MM.1S (cell line): ENCODE measurements at regions not wholly inside any gene's neighbourhood (a gene's known extent, or its start where the extent isn't known, plus 50 kb on each side); places are given as distances from the start of the nearest gene placed in this dataset.

Source experiments
- DNase-seq: peaks from one replicate; pipeline ENCODE4 v3.0.0-alpha.2; 2015
- H2AFZ ChIP-seq: fragments of 300-600 bp; sonication (generic); 2 replicates; pipeline ENCODE4 v1.6.0; 2016; ENCODE audit warnings: antibody characterized with exemption, low read length
- H3F3A ChIP-seq: fragments of 300-600 bp; sonication (generic); 2 replicates; pipeline ENCODE4 v1.6.1; 2016; ENCODE audit warnings: mild to moderate bottlenecking, antibody characterized with exemption, low read length, moderate library complexity, mixed read lengths; ENCODE audit not compliant: insufficient read depth
- H3K27ac ChIP-seq: fragments of 300-600 bp; sonication (generic); 2 replicates; pipeline ENCODE4 v1.5.1; 2016; ENCODE audit warnings: mild to moderate bottlenecking, low read length
- H3K27me3 ChIP-seq: fragments of 300-600 bp; sonication (generic); replicated peaks from 2 replicates; pipeline ENCODE4 v1.6.0; 2016; ENCODE audit warnings: low read length; ENCODE audit not compliant: insufficient read depth
- H3K36me3 ChIP-seq: fragments of 300-600 bp; sonication (generic); replicated peaks from 2 replicates; pipeline ENCODE4 v1.6.1; 2016; ENCODE audit warnings: mild to moderate bottlenecking, low read length, mixed read lengths; ENCODE audit not compliant: insufficient read depth
- H3K4me1 ChIP-seq: fragments of 300-600 bp; sonication (generic); 2 replicates; pipeline ENCODE4 v1.6.1; 2016; ENCODE audit warnings: low read length, mixed read lengths
- H3K4me2 ChIP-seq: fragments of 300-600 bp; sonication (generic); 2 replicates; pipeline ENCODE4 v1.6.0; 2016; ENCODE audit warnings: low read depth, low read length
- H3K4me3 ChIP-seq: fragments of 300-600 bp; sonication (generic); 2 replicates; pipeline ENCODE4 v1.5.1; 2016; ENCODE audit warnings: low read length, mixed read lengths
- H3K79me2 ChIP-seq: fragments of 300-600 bp; sonication (generic); 2 replicates; pipeline ENCODE4 v1.6.1; 2016; ENCODE audit warnings: mixed run types, low read length, mixed read lengths
- H3K9ac ChIP-seq: fragments of 300-600 bp; sonication (generic); 2 replicates; pipeline ENCODE4 v1.6.1; 2016; ENCODE audit warnings: low read length, mixed read lengths
- H3K9me2 ChIP-seq: fragments of 300-600 bp; sonication (generic); replicated peaks from 2 replicates; pipeline ENCODE4 v1.6.1; 2016; ENCODE audit warnings: mild to moderate bottlenecking, low read length, mixed read lengths; ENCODE audit not compliant: insufficient read depth
- H3K9me3 ChIP-seq: fragments of 300-600 bp; sonication (generic); replicated peaks from 2 replicates; pipeline ENCODE4 v1.6.1; 2016; ENCODE audit warnings: mild to moderate bottlenecking, low read length, mixed read lengths; ENCODE audit not compliant: insufficient read depth
- H4K20me1 ChIP-seq: fragments of 300-600 bp; sonication (generic); 2 replicates; pipeline ENCODE4 v1.6.1; 2016; ENCODE audit warnings: mild to moderate bottlenecking, low read length, moderate library complexity, mixed read lengths; ENCODE audit not compliant: insufficient read depth
- CTCF ChIP-seq: fragments of 300-600 bp; sonication (generic); IDR thresholded peaks from 2 replicates; pipeline ENCODE4 v1.5.1; 2016; ENCODE audit warnings: antibody characterized with exemption, low read length, mixed read lengths
- EZH2 ChIP-seq: fragments of 300-600 bp; sonication (generic); optimal IDR thresholded peaks from 2 replicates; pipeline ENCODE3; 2017; ENCODE audit warnings: low read depth, mild to moderate bottlenecking, antibody characterized with exemption, low read length, mixed read lengths
- EZH2phosphoT487 ChIP-seq: fragments of 300-600 bp; sonication (generic); IDR thresholded peaks from 2 replicates; pipeline ENCODE4 v1.6.1; 2018; ENCODE audit warnings: antibody characterized with exemption, low read length

- TF ChIP-seq EZH2phosphoT487, result no peak
- TF ChIP-seq CTCF, result no peak
- no peak for TF ChIP-seq EZH2
- Histone ChIP-seq H3K4me2 (no peak overlapping the region), H3F3A (no peaks in the 10 kb centered on the region), H4K20me1 (no peaks in the 10 kb centered on the region), H3K9me2 (no peaks in the 10 kb centered on the region), H3K79me2 (no peaks in the 10 kb centered on the region), H3K36me3 (no peaks in the 10 kb centered on the region), H3K4me3 (no peak overlapping the region), H3K27ac (no peak overlapping the region), H2AFZ (no peak overlapping the region), H3K9me3 (no peaks in the 10 kb centered on the region), H3K9ac (no peak overlapping the region), H3K4me1 (no peaks in the 10 kb centered on the region), H3K27me3 (no peaks in the 10 kb centered on the region)
- no peak for DNase-seq
Measured at GRCh38 chr1:57719274-57719673, 295.4 kb upstream of the DAB1 start.

GRCh38 chr1:57713501-57713900 lies 289.6 kb upstream of the DAB1 start:
- H3K4me3 ChIP-seq, result no peak overlapping the region
- no peaks in the 10 kb centered on the region for H3K9me3 ChIP-seq
- no peak overlapping the region for H3K4me2 ChIP-seq
- H3K27ac ChIP-seq, result no peak overlapping the region
- no peaks in the 10 kb centered on the region for H3K9me2 ChIP-seq
- no peaks in the 10 kb centered on the region for H3K79me2 ChIP-seq
- H4K20me1 ChIP-seq, result no peaks in the 10 kb centered on the region
- TF ChIP-seq EZH2phosphoT487 (no peak), CTCF (no peak), EZH2 (no peak)
- H3K4me1 ChIP-seq, result no peaks in the 10 kb centered on the region
- H3K9ac ChIP-seq, result no peak overlapping the region
- no peaks in the 10 kb centered on the region for H3K27me3 ChIP-seq
- no peak for DNase-seq
- no peaks in the 10 kb centered on the region for H3F3A ChIP-seq
- no peak overlapping the region for H2AFZ ChIP-seq
- no peaks in the 10 kb centered on the region for H3K36me3 ChIP-seq

- H3K9me2 ChIP-seq, result no peaks in the 10 kb centered on the region
- H3K4me1 ChIP-seq, result no peaks in the 10 kb centered on the region
- no peak overlapping the region for H3K27ac ChIP-seq
- no peak overlapping the region for H2AFZ ChIP-seq
- H3K79me2 ChIP-seq, result no peaks in the 10 kb centered on the region
- no peaks in the 10 kb centered on the region for H3K9me3 ChIP-seq
- H3K36me3 ChIP-seq, result no peaks in the 10 kb centered on the region
- no peak overlapping the region for H3K4me2 ChIP-seq
- H3K27me3 ChIP-seq, result no peaks in the 10 kb centered on the region
- TF ChIP-seq CTCF (no peak), EZH2phosphoT487 (no peak)
- H3F3A ChIP-seq, result no peaks in the 10 kb centered on the region
- DNase-seq, result no peak
- no peak overlapping the region for H3K9ac ChIP-seq
- no peaks in the 10 kb centered on the region for H4K20me1 ChIP-seq
- no peak overlapping the region for H3K4me3 ChIP-seq
Measured at GRCh38 chr1:57712846-57713245, 289.0 kb upstream of the DAB1 start.

DNA sequence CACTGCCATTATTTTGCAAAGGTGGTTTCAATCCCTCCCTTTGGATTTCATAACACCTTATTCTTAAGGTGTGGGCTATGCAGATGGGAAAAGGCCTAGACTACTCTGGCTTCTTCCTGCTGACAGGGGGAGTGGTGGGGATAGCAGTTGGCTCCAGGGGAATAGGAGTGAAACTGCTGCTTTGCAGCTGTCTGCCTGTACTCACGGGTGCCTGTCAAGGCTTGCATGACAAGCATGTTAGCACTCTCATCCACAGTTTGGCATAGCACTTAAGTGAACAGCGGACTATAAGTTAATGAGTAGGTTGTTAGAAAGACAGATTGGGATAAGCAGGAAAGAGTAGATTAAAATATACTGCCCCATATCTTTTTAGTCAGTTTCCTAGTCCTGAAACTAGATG lies 287.5 kb upstream of the DAB1 start:
- DNase-seq, result no peak
- Histone ChIP-seq H3K79me2 (no peaks in the 10 kb centered on the region), H3K9me3 (no peaks in the 10 kb centered on the region), H3K4me1 (no peaks in the 10 kb centered on the region), H3K9ac (no peak overlapping the region), H3K4me2 (no peak overlapping the region), H3K36me3 (no peaks in the 10 kb centered on the region), H3K27ac (no peak overlapping the region), H3K9me2 (no peaks in the 10 kb centered on the region), H3K4me3 (no peak overlapping the region), H3F3A (no peaks in the 10 kb centered on the region), H3K27me3 (no peaks in the 10 kb centered on the region), H2AFZ (no peak overlapping the region), H4K20me1 (no peaks in the 10 kb centered on the region)
- TF ChIP-seq CTCF (no peak), EZH2 (no peak), EZH2phosphoT487 (no peak)
